GM18508 (cell line): ENCODE measurements at regions not wholly inside any gene's neighbourhood (a gene's known extent, or its start where the extent isn't known, plus 50 kb on each side); places are given as distances from the start of the nearest gene placed in this dataset.

ENCODE experiments used
- ATAC-seq: cut with Tn5 transposase; IDR thresholded peaks from one replicate; pipeline ENCODE4 v1.9.1; 2021; ENCODE audit warnings: moderate number of reproducible peaks; ENCODE audit not compliant: insufficient read depth, unreplicated experiment

GRCh38 chr1:38381256-38381655 lies 334.7 kb upstream of the POU3F1 start:
- ATAC-seq: no peak

DNA sequence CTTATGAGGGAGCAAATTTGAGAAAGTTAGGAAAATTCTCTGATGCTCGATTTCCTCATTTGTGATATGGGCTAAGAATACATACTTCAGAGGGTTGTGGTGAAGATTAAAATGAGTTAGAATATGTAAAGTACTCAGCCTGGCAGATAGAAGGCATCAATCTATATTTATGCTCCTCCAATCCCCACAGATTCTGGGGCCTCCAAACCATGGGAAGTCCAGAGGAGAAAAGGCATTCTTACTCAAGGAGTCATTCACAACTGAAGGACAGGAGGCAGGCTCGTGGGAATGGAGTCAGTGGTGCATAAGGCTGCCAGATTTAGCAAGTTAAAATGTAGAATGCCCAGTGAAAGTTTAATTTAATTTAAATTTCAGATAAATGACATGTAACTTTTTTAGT lies 330.0 kb upstream of the POU3F1 start:
- ATAC-seq: no peak

DNA sequence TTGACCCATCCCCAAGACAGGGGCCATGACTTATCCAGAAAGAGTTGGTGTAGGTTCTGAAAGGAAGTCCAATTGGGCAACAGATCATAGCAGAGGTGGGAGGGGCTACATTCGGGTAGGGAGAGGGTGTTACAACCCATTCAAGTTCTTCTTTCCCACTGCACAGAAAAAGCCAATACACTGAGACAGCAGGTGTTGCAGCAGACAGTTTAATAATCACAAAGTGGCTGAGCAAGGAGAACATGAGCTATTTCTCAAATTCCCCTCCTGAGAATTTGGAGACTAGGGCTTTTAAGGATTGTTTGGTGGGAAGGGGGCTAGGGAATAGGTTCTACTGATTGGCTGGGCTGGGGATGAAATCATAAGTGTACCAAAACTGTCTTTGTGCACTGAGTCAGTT lies 328.4 kb upstream of the POU3F1 start:
- ATAC-seq: no peak

DNA sequence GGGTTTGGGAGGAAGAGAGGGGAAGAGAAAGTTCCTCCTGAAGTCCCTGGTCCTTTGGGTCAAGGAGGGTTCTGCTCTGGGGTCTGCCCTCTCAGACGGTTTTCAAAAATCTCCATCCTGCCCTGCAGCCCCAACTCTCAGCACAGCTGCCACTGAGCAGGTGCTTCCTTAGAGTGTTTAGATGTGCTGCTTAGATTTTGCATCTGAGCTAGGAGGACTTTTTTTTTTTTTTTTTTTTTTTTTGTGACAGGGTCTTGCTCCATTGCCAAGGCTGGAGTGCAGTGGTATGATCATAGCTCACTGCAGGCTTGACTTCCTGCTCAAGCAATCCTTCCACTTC lies 324.9 kb upstream of the POU3F1 start:
- no peak for ATAC-seq

- no peak for ATAC-seq
Observed at GRCh38 chr1:38370716-38371504, 324.3 kb upstream of the POU3F1 start.

DNA sequence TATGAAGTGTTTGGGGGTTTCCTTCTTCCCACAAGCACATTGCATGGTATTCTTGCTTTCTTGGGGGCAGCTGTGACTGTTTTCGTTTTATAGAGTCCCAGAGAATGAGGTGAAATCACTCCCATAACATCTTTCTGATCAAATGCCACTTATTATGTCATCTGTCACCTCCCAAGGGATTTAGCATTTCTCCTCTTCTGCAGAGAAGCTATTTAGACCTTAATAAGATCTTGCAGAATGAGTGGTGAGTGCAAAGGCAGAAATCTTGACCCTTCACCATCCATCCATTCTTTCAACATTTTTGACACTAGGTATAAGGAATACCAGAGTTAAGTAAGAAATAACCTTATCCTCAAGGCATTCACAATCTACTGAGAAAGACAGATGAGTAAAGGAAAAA lies 318.6 kb upstream of the POU3F1 start:
- ATAC-seq: no peak

DNA sequence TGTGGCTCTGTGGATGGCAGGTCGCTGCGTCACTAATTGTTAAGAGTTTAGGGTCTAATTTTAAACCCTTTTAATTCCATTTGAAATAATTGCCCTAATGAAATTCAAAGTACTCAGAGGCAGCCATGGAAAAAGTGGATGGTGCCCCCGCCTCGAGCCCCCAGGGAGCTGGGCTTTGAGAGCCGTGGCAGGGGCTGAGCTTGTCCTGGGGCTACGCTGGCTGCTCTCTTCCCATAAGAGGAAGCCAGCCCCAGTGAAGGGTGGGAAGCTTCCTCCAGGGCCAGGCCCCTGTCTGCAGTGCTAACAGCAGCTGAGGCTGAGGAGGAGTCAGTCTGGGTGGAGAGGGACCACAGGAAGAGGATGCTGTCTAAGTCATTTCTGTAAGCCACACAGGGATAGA lies 315.0 kb upstream of the POU3F1 start:
- ATAC-seq: no peak

- ATAC-seq: no peak
Observed at GRCh38 chr1:38360807-38361206, 314.2 kb upstream of the POU3F1 start.

- no peak for ATAC-seq
Observed at GRCh38 chr1:38353956-38354355, 307.4 kb upstream of the POU3F1 start.

DNA sequence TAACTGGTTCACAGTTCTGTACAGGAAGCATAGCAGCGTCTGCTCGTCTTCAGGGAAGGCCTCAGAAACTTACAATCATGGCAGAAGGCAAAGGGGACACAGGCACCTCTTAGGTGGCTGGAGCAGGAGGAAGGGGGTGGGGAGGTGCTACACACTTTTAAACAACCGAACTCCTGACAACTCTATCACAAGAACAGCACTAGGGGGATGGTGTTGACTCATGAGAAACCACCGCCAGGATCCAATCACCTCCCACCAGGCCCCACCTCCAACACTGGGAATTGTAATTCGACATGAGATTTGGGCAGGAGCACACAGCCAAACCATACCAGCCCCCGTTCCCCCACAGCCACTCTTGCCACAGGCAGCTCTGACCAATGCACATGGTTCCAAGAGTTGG lies 306.3 kb upstream of the POU3F1 start:
- no peak for ATAC-seq

DNA sequence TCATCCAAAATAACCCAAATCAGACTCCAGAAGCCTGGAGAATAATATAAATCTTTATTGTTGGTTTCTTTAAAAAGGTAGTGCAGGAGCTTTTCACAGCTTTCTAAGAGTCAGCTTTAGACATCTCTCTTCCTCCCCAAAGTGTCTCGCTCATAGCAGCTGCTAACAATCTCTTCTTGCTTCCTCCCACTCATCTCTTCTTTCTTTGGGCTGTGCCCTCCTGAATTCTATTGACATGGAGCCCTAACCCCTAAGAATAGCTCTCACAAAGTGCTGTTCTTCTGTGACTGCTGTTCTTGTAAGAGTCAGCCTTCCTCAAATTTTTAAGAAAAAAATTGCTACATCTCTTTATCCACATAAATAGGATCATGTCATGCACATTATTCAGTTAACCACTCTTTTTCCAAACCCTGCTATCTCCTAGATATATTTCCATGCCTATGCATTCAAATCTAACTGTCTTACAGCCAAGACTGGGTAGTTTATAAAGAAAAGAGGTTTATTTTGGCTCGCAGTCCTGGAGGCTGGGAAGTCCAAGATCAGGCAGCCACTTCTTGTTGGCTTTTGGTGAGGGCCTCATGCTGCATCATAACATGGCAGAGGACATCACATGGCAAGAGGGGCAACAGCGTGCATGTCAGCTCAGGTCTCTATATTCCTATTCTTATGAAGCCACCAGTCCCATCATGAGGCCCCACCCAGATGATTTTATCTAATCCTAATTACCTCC lies 301.0 kb upstream of the POU3F1 start:
- no peak for ATAC-seq

GRCh38 chr1:38344716-38345115 lies 298.1 kb upstream of the POU3F1 start:
- no peak for ATAC-seq

- ATAC-seq: no peak
Observed at GRCh38 chr1:38341694-38342093, 295.1 kb upstream of the POU3F1 start.

DNA sequence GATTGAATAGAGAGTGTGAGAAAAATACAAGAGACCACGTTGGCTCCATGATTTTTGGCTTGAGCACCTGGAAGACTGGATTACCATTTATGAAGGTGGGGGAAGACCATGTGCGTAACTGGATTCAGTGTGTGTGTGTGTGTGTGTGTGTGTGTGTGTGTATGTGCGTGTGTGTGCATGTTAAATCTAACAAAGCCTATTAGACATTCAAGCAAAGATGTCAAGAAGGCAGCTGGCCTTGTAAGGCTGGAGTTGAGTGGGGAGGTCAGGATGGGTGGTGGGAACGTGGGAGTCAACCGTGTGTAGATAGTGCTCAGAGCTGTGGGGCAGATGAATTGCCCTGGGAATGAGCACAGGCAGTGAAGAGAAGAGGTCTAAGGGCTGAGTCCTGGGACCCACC lies 293.8 kb upstream of the POU3F1 start:
- ATAC-seq: no peak

DNA sequence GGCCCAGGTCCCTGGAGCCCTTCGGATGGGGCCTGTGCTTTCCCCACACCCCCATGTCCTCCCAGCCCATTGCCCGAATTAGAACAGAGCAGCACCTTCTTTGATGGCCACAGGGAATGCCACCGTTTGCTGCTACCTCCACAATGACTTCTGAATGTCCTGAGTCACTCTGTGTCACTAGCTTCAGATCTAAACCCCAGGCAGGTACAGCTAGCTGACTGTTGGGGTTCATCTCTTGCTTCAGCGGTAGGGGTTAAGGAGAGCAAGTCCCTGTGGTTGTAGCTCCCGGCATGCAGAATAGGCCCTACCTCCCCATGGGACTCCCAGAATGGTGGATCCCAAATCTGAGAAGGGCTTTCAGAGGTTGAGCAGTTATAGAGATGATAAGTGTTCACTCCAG lies 291.1 kb upstream of the POU3F1 start:
- ATAC-seq: no peak

- ATAC-seq: no peak
Observed at GRCh38 chr1:38336961-38337360, 290.4 kb upstream of the POU3F1 start.

DNA sequence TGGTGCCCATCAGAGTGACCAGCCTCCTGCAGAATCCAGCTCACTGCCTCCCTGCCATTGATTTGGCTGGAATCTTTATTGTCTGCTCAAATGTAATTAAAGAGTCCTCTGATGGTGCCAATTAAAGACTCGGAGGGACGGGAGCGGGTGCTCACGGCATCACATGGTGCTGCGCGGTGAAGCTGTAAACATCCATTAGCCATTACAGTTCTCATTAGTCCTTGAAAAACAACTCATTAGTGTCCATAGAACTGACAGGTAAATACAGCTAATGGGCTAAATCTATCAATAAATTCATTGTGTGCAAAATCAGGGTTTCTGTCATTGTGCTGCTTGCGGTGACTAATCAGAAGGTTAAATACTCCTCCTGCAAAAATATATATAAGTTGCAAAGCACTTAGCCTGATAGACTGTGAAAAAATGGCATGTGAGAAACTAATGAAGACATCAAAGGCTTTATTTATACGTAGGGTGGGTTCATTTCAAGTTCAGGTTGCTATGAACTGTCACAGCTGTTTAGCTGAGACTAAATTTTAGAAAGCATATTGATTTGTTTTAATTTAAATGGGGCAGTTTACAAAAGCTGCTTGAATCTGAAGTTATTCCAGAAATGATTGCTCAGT lies 289.8 kb upstream of the POU3F1 start:
- no peak for ATAC-seq

- no peak for ATAC-seq
Observed at GRCh38 chr1:38334930-38335592, 288.5 kb upstream of the POU3F1 start.

- ATAC-seq: no peak
Observed at GRCh38 chr1:38332649-38333310, 286.2 kb upstream of the POU3F1 start.

- no peak for ATAC-seq
Observed at GRCh38 chr1:38331496-38332210, 285.1 kb upstream of the POU3F1 start.
